ENCODE measurements at regions not wholly inside any gene's neighbourhood (a gene's known extent, or its start where the extent isn't known, plus 50 kb on each side); places are given as distances from the start of the nearest gene placed in this dataset.

DNA sequence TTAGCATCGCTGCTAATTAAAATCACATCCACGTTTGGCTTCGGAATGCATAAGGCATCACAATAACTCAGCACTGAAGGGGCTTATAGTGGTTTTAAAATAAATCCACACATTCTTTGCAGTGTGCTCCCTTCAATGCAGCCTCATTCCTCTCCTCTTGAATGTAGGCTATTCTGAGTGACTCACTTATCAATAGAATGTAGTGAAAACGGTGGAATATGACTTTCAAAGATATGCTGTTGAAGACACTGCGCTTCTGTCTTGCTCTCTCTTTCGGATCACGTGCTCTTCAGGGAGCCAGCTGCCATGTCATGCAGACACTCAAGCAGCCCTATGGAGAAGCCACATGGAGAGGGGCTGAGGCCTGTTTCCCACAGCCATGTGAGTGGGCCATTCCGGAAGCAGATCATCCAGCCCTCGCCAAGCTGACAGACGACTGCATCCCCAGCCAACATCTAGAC is 87.4 kb downstream of the CRYGS start:
- H3K4me2 ChIP-seq (ENCODE audit: insufficient read depth, low read length) = no peak overlapping the region
- H3K4me3 ChIP-seq (ENCODE audit: low read depth in 1 of 2, low read length in 2 of 2) = no peak overlapping the region
- no peak overlapping the region for H3K9ac ChIP-seq (ENCODE audit: low read depth, low read length)
- H3K27me3 ChIP-seq (ENCODE audit: insufficient read depth, low read length, poor library complexity) = peaks cover 9% of the 10 kb centered on the region
- H4K20me1 ChIP-seq (ENCODE audit: insufficient read depth, low read length) = no peaks in the 10 kb centered on the region
- no peaks in the 10 kb centered on the region for H3K4me1 ChIP-seq (ENCODE audit: insufficient read depth, low read length)
- H3K79me2 ChIP-seq (ENCODE audit: insufficient read depth, low read length) = no peaks in the 10 kb centered on the region
- H3K36me3 ChIP-seq (ENCODE audit: insufficient read depth, low read length) = no peaks in the 10 kb centered on the region
- H2AFZ ChIP-seq (ENCODE audit: low read depth, low read length) = no peak overlapping the region
- DNase-seq = no peak
- TF ChIP-seq, protein P1, sequence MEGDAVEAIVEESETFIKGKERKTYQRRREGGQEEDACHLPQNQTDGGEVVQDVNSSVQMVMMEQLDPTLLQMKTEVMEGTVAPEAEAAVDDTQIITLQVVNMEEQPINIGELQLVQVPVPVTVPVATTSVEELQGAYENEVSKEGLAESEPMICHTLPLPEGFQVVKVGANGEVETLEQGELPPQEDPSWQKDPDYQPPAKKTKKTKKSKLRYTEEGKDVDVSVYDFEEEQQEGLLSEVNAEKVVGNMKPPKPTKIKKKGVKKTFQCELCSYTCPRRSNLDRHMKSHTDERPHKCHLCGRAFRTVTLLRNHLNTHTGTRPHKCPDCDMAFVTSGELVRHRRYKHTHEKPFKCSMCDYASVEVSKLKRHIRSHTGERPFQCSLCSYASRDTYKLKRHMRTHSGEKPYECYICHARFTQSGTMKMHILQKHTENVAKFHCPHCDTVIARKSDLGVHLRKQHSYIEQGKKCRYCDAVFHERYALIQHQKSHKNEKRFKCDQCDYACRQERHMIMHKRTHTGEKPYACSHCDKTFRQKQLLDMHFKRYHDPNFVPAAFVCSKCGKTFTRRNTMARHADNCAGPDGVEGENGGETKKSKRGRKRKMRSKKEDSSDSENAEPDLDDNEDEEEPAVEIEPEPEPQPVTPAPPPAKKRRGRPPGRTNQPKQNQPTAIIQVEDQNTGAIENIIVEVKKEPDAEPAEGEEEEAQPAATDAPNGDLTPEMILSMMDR (IDR thresholded peaks at IDR 0.05; ENCODE audit: borderline replicate concordance, extremely low read depth, low read length, poor library complexity, severe bottlenecking) = no peak
- no peak for TF ChIP-seq EZH2 (IDR thresholded peaks at IDR 0.05; ENCODE audit: borderline replicate concordance, low read depth, low read length, severe bottlenecking)
- no peak for ATAC-seq (ENCODE audit: insufficient read depth, low read depth)
- no peak overlapping the region for H3K27ac ChIP-seq (ENCODE audit: low read length)
- H3K9me3 ChIP-seq (ENCODE audit: insufficient read depth, low read length, severe bottlenecking) = no peaks in the 10 kb centered on the region

DNA sequence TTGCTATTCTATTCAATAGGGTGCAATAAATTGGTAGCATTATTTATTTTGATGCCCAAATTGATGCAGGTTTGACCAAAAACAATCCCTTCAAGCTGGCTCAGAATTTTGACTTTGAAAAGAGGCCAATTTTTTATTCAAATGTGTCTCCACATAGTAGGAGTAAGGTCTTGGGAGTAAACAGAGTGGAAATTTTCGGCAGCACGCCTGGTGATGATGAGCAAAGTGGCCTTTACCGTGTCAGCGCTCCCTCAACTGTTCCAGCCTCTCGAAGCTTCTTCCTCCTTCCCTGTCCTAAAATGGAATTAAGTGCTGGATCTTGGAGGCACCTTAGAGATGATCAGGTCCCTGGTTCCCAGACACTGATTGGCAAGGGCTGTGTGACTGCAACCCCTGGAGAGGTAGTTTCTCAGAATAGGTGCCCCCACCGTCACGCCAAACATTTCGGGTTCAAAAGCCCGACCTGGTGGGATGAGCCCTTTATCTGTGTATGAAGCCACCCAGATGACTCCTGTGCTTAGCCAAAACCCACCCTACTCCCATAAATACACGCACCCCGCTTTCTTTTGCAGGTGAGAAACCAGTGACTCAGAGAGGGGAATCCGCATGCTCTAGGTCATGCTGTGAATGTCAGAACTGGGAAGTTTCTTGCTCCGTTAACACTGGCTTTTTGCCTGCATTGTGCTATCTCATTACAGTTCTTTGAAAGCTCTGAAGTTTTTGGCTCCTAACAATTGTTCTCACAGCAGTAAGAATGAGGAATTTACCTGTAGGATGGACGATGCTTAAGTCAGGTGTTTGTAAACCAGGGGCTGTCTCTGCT is 89.1 kb downstream of the CRYGS start:
- Histone ChIP-seq H3K4me1 (ENCODE audit: insufficient read depth, low read length) (no peaks in the 10 kb centered on the region), H3K4me3 (ENCODE audit: low read depth in 1 of 2, low read length in 2 of 2) (no peak overlapping the region), H3K79me2 (ENCODE audit: insufficient read depth, low read length) (no peaks in the 10 kb centered on the region), H3K36me3 (ENCODE audit: insufficient read depth, low read length) (no peaks in the 10 kb centered on the region), H3K27me3 (ENCODE audit: insufficient read depth, low read length, poor library complexity) (peaks cover 9% of the 10 kb centered on the region), H4K20me1 (ENCODE audit: insufficient read depth, low read length) (no peaks in the 10 kb centered on the region), H3K9me3 (ENCODE audit: insufficient read depth, low read length, severe bottlenecking) (no peaks in the 10 kb centered on the region), H3K4me2 (ENCODE audit: insufficient read depth, low read length) (no peak overlapping the region), H3K27ac (ENCODE audit: low read length) (no peak overlapping the region), H3K9ac (ENCODE audit: low read depth, low read length) (no peak overlapping the region), H2AFZ (ENCODE audit: low read depth, low read length) (no peak overlapping the region)
- DNase-seq = no peak
- no peak for ATAC-seq (ENCODE audit: insufficient read depth, low read depth)
- TF ChIP-seq, protein P1 (IDR thresholded peaks at IDR 0.05; ENCODE audit: borderline replicate concordance, extremely low read depth, low read length, poor library complexity, severe bottlenecking) = no peak
- TF ChIP-seq EZH2 (IDR thresholded peaks at IDR 0.05; ENCODE audit: borderline replicate concordance, low read depth, low read length, severe bottlenecking) = no peak

DNA sequence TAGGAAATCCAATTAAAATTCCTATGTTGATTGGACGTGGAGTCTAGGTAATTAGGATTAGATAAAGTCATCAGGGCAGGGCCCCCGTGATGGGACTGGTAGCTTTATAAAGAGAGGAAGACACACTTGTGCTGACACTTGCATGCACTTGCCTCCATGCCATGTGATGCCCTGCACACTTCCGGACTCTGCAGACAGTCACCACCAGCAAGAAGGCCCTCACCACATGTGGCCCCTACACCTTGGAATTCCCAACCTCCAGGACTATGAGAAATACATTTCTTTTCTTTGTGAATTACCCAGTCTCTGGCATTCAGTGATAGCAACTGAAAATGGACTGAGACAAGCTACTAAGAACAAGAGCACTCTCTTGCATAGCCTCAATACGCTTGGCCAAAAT is 90.6 kb downstream of the CRYGS start:
- no peaks in the 10 kb centered on the region for H4K20me1 ChIP-seq (ENCODE audit: insufficient read depth, low read length)
- H3K36me3 ChIP-seq (ENCODE audit: insufficient read depth, low read length) = no peaks in the 10 kb centered on the region
- no peak overlapping the region for H3K27ac ChIP-seq (ENCODE audit: low read length)
- H3K79me2 ChIP-seq (ENCODE audit: insufficient read depth, low read length) = no peaks in the 10 kb centered on the region
- peaks cover 3% of the 10 kb centered on the region for H3K27me3 ChIP-seq (ENCODE audit: insufficient read depth, low read length, poor library complexity)
- no peak overlapping the region for H3K4me3 ChIP-seq (ENCODE audit: low read depth in 1 of 2, low read length in 2 of 2)
- H3K4me2 ChIP-seq (ENCODE audit: insufficient read depth, low read length) = no peak overlapping the region
- no peak for ATAC-seq (ENCODE audit: insufficient read depth, low read depth)
- H3K9ac ChIP-seq (ENCODE audit: low read depth, low read length) = no peak overlapping the region
- TF ChIP-seq EZH2 (IDR thresholded peaks at IDR 0.05; ENCODE audit: borderline replicate concordance, low read depth, low read length, severe bottlenecking) = no peak
- TF ChIP-seq, protein P1 (IDR thresholded peaks at IDR 0.05; ENCODE audit: borderline replicate concordance, extremely low read depth, low read length, poor library complexity, severe bottlenecking) = no peak
- DNase-seq = no peak
- no peak overlapping the region for H2AFZ ChIP-seq (ENCODE audit: low read depth, low read length)
- H3K9me3 ChIP-seq (ENCODE audit: insufficient read depth, low read length, severe bottlenecking) = no peaks in the 10 kb centered on the region
- no peaks in the 10 kb centered on the region for H3K4me1 ChIP-seq (ENCODE audit: insufficient read depth, low read length)
